GM19328 (cell line): ENCODE measurements at regions not wholly inside any gene's neighbourhood (a gene's known extent, or its start where the extent isn't known, plus 50 kb on each side); places are given as distances from the start of the nearest gene placed in this dataset.
"Not testable (repeated sequence)": the region's sequence is repeated elsewhere in the genome, so short reads cannot be mapped to it uniquely, and the experiment has no call there.

Source experiments
- ATAC-seq: cut with Tn5 transposase; IDR thresholded peaks from one replicate; pipeline ENCODE4 v1.9.1; 2021; ENCODE audit warnings: mild to moderate bottlenecking, moderate library complexity; ENCODE audit not compliant: unreplicated experiment

DNA sequence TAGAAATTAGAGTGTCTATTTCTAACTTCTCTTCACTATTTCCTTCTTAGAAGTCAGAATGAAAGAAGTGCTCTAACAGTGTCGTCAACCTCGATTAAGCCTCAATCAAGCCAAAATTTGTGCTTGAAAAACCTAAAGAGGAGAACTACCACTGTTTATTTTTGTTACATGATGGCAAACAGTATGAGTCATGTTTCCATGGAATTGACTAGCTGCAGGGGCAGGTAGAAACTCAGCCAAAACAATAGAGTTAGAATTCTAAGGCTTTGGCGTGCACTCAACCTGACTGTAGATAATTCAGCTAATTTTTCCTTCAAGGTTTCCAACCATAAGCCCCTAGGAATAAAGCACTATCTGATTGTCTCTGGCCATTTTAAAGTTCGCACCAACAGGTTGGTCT is 415.9 kb downstream of the ETS1 start:
- no peak for ATAC-seq

DNA sequence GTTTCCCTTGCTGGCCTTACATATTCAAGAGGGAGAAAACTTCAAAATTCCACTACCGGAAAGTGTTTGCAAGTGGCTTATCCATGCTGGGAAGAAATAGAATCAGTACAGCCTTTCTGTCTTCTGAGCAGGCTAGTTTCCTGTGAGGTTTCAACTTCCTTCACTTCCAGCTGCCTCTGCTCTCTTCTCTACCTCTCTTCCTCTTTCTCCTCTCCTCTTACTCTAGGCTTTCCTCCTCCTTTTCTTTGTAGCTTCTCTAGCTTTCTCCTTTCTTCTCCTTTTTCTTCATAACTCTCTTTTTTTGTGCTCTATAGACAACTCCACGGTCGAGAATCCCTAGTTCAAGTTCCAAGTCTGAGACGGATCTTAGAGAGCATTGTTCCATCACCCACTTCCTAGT is 421.8 kb downstream of the ETS1 start:
- ATAC-seq = no peak

DNA sequence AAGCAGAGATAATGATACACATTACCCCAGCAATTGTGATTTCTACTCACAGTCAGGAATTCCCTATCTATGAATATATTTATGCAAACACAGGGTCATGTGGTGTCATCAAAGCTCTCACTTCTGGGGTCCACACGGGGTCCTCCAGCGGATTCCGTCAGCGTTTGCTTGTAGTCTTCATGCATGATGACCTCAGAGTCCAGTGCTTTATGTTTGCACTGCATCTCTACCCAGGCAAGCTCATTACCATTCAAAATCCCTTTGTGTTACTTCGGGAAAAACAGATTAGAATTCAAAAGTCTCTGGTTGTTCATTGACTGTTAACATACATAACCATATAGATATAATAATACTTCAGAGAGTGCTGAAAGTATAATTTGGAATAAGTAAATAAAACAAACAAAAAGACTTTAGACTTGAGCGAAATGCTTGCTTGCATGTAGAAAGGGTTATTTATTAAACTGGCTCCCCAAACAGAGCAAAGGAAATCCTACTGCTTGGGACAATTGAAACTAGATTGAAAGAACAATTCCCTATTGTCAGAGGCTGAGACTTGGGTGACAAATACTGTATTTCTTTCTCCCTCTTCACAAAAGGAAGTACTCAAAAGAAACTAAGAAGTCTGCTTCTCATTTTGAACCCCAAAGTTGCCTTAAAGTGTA is 423.1 kb downstream of the ETS1 start:
- no peak for ATAC-seq

DNA sequence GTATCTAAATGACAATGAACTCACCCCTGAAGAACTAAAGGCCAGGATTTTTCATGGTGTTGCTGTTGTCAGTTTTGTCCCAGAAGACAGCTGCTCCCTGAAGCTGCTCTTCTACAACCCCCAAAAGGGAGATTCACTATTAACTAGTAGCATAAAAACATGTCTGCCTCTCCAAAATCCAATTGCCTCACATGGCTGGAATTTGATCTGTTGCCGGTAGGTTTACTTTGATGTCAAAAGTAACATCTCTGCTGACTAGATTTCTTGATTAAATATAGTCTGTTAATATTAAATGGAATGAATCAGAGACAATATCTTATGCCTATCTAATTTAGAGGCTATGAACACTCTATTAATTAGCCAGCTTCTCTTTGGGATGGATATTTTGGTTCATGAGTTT is 425.4 kb downstream of the ETS1 start:
- no peak for ATAC-seq

DNA sequence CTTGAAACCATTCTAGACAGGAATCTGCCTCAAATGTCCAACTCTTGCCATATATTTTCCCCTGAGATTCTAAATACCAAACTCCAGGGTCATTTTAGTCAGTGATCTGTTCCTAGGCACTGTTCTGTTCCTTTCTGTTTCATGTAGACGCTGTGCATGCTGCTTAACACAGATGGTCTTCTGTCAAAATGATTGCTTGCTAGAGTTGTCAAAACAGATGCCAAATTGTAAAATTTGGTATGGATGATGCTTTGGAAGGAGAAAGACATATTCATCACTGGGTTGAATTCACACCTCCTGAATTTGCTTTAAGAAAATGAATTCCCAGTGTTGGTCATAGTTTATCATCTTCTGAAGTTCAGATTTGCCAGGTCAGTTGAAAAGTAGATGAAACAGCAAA is 425.9 kb downstream of the ETS1 start:
- no peak for ATAC-seq

DNA sequence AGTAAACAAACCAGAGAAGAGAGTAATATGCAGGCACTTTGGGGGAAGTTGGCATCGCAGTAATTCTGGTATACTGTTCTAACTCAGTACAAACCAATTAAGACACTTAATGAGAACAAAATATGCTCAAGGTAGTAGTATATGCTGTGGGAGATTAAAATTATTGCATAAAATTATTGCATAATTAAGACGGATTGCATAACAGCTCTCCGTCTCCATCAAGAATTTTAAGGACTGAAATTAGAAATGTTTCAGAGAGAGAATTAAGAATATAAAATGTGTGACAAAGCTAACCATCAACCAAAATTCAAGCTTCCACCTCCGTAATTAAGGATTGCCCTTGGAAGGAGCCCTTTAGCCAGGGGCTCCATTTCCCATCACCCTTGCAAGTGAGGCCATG is 428.5 kb downstream of the ETS1 start:
- ATAC-seq = no peak

DNA sequence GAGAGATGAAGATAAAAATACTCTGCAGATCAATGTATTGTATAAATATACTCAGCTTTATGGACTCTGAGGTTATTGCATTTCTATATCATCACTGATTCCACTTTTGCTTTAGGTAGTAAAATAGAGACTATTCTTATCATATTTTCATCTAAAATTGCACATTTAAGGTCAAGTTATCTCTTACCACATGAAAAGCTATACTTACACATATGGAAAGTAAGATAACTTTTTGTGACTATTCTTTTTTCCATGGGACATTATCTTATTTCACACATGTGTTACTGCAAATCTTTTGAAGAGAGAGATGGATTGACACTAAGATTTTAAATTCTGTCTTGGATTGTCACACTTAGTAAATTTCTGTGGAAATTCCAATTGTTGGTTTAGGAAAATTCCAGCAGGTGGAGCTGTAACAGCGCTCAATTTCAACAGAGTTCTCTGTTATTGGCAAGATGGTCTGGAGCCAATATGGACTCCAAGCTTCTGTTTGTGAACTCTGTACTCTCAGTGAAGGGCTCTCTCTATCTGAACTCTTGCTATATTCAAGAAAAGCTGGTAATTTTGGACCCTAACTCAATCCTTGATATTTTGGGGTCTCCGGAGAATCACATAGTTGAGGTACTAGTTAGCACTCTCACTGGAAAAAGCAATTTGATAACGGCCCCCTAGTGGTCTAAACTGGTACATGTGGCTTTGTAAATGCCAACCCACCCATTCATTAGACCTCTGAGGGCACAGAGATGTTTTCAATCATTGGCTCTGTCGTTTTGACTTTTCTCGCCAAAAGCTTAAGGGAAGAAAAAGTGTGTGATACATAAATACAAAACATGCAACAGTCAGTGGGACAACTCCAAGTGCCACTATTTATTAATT is 429.7 kb downstream of the ETS1 start:
- ATAC-seq = peak; percentile 81

DNA sequence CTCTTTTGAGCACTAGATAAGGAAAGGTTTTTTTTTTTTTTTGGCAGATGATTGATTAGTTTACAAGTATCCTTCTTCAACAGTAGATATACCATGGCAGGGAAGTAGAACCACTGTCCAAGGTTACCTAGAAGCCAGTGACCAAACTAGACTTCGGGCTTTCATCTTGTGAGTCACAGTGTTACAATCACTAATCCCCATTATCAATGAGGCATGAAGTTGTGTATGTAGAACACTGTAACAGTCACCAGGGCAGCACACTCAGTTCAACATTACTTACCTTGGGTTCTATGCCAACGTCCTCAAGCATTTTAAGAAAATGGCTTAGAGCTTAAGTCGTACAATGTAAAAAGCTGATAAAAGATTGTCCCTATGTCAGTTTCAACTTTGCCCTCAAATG is 430.9 kb downstream of the ETS1 start:
- ATAC-seq = no peak

DNA sequence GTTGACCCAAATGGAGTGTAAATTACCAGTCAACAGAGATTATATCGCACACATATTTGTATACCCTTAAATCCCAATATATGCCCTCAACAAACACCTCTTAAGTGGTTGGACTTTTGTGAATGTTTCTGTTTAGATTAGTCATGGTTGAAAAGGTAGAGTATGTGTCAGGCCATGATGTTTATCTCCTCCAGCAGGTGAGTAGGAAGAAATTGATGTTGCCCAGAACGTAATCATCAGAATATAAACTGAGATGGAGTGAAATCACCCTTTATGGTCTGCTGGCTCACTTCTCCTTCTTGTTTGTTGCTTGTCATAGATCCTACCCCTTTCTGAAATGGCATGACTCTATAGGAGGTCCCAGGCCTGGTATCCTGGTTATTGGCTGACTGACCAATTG is 431.8 kb downstream of the ETS1 start:
- no peak for ATAC-seq

DNA sequence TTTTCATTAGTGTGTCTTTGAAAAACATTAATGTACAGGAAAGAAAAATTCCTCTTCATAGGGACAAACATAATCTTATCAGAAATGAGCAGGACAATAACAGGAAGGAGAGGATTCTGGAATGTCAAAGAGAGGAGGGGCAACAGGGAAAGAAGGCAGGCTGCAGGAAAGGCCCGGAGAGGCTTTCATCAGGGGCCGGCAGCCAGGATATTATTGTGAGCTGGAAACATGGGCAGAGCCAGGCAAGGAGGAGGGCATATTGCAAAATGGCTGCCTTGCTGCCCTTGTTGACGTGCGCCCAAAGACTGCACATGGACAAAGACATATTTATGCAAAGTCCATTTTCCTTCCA is 433.7 kb downstream of the ETS1 start:
- ATAC-seq = no peak

DNA sequence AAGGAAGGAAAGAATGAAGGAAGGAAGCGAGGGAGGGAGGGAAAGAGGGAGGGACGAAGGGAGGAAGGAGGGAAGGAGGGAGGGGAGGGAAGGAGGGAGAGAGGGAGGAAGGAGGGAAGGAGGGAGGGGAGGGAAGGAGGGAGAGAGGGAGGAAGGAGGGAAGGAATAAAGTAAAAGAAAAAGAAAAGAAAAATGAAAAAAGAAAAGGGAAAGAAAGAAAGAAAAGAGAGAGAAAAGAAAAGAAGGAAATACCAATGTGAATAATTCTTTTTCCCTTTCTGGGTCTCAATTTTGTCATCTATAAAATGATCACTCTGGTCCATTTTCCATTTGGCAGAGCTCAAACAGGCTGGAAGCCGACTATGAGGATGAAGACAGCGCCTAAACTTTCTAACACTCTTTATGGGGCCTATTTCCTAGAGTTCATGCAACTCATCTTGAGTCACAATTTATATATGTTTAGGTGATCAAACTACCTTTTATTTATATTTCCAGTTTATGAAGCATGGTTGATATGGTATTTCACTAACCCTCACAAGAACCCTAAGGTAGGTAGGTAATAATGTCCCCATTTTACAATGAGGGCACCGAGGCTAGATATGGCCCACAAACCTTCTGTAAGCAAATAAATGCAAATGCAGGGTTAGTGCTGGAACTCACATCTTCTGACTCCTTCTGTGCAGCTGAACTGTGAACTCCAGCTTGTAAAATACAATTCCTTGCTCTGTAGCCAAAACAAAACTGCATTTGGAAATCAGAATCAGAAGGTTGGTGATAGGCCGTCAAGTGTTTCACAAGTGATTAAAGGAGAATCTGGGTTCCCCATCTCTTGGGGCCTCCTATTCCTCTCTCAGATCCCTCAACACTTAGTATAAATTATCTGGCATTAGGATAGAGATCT is 434.3 kb downstream of the ETS1 start:
- ATAC-seq = no peak

DNA sequence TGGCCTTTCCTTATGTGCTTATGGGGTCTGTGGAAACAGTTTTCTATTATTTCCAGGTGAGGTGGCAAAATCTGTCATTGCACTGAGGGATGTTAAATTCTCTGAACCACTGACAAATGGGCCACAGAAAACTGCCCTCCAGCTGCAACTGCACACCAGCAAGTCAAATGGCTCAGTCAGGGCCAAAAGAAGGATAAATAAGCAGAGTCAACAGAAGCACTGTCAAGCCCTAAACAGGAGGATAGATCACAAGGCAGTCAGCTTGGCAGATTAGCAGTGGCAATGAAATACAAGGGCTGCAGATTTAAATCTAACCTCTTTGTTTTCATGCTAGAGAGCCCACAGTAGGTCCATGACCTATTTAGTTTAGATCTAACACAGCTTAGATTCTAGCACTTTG is 435.6 kb downstream of the ETS1 start:
- ATAC-seq = no peak

DNA sequence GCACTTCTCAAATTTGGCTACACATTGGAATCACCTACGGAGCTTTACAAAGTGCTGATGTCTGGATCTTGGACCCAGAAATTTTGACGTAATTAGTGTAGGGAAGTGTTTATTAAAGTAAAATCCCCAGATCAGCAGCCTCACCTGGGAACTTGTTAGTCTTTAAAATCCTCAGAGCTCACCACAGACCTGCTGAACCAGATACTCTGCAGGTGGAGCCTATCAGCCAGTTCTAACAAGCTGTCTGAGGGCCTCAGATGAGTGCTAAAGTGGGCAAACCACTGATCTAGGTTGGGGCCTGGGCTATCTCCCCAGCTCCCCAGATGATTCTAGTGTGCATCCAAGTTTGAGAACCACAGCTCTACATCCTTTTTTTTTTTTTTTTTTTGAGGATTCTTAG is 436.0 kb downstream of the ETS1 start:
- no peak for ATAC-seq

DNA sequence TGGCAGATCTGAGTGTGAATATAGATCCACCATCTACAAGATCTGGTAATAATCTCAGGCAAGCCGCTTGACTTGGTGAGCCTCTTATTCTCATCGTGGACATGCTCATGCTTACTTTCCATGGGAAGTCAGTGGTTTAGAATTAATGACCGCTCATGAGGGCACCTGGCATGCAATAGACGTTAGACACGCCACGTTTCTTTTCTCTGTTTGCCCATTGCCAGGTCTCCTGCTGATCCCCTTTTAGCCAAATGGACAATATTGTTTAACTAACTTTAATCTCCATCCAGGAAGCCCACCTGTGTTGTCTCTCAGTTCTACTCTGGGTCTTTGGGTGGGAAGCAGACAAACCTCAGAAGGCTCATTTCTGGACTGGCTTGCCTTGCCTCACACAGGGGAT is 439.1 kb downstream of the ETS1 start:
- ATAC-seq = no peak

DNA sequence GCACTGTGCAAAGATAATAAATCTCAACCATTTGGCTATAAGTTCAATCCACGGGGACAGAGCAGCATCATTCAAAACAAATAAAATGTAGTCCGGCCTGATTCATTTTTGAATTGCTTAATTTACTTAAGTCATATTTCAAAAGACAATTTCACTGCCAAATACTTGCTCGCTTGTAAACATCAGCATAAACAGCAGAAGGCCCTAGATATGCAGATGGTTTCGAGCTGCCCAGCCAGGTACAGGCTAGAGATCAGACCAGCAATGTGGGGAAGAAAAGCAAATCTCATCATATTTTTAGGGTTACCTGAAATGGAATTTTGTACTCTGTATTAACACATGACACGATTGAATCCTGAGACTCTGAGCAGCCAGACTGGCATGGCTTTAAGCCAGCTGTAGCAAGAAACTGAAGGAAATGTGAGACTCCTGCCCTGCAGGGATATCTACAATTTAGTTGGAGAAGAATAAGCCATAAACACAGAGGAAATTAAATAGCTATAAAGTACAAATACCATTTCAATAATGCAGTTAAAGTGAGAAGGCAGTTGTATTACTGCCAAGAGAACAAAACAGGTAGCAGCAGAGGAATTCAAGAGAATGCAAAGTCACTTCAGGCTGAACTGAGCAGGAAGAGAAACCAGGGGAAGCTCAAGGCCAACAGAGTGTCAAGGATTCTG is 440.3 kb downstream of the ETS1 start:
- no peak for ATAC-seq

DNA sequence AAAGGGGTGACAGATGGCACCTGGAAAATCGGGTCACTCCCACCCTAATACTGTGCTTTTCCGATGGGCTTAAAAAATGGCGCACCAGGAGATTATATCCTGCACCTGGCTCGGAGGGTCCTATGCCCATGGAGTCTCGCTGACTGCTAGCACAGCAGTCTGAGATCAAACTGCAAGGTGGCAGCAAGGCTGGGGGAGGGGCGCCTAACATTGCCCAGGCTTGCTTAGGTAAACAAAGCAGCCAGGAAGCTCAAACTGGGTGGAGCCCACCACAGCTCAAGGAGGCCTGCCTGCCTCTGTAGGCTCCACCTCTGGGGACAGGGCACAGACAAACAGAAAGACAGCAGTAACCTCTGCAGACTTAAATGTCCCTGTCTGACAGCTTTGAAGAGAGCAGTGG is 447.1 kb downstream of the ETS1 start:
- ATAC-seq = not testable (repeated sequence)

DNA sequence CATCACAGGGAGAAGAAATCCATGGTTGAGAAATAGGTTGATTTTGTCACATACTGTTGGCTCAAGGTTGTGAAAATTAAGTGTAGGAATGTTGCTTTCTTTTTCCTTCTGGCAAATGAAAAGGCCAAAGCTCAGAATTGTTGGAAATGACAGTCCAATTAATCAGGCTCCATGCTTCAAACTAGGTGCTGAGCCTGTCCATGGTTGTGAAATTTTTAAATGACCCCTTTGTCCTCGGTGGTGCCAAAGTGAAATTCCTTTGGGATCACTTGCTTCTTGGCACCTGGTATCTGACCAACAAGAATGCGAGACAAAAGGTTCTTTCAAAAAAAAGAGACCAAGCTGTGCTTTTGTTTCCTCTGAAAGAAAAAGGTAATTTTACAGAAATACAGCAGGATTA is 451.9 kb downstream of the ETS1 start:
- no peak for ATAC-seq

DNA sequence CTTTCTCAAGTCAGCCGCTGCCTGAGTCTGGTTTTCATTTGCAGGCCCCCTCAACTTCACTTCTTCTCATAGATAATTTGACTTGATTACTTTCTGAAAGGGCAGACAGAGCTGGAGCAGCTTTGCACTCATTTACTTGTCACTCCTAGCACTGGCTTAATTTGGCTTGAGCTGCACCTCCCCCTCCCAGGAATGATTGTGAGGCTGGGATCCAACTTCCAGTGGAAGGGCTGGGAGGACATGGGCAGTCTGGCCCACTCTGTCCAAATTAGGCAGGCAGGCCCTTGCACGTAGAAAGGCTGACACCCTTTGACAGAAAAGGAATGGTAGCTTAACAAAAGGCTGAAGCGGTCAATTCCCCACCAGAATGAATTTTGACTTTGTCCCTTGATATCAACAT is 453.9 kb downstream of the ETS1 start:
- ATAC-seq = no peak

DNA sequence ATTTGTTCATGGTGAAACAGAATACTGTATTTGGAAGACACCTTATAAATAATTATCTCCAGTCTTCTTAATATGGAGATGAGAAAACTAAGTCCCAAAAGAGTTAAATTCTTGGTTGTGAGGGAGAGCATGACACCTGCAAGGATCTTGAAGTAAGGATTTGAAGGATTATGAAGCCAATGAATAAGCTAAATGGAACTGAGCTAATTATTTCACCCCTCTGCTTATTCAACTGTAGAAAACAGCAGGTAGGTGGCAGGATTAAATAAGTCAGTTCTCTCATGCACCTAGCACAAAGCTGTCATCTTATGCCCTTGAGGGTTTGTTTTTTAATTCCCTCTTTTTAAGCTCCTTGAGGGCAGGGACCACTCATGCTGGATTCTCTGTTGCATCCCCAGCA is 457.3 kb downstream of the ETS1 start:
- ATAC-seq = no peak

DNA sequence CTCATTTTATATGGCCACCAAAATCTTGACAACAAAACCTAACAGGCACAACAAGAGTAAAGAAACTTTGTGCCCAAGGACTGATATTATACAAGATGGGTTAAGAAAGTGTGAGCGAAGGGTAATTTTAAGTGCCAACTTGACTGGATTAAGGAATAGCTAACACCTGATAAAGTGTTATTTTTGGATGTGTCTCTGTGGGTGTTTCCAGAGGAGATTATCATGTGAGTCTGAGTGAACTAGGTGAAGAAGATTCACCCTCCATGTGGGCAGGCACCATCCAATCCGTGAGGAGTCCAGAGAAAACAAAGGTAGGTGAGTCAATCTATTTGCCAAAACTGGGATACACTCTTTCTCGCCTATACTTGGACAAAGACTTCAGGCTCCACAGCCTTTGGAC is 461.6 kb downstream of the ETS1 start:
- no peak for ATAC-seq

DNA sequence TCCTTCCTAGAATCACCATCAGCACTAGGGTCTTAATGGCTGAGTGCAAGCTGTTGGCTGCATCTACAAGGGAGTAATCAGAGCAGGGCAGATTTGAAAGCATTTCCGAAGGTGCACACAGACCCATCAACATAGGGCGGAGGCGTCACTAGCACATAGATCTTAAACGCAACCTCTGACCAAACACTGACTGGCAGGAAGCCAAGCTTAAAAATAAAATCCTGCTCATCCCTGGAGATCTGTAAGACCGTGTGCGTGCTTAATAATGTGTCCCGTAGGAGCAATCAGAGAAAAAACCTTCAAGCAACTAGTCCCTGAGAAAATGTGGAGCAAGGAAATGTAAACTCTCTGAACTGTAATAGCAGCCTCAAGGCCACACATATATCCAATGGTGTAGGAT is 470.5 kb downstream of the ETS1 start:
- ATAC-seq = no peak
